ENCODE measurements at regions not wholly inside any gene's neighbourhood (a gene's known extent, or its start where the extent isn't known, plus 50 kb on each side); places are given as distances from the start of the nearest gene placed in this dataset.

DNA sequence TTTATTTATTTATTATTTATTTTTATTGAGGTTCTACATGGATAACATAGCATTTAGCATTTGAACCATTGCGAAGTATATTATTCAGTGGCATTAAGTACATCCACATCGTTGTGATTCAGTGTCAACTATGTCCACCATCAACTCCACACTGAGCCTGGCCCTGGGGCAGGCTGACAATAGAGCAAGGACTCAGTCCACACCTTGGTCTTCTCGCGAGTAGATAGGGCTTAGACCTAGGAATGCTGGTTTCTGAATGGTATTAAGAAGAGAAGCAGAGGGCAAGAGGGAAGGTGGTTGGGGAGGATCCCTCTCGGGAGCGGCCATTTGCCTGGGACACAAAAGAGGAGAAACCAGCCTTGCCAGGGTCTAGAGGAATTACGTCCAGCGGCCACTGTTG, 599.2 kb upstream of the MGMT start:
- Histone ChIP-seq H3K4me3 (replicated peaks in 1 of 3; ENCODE audit: insufficient read depth in 1 of 3, low read depth in 1 of 3, low read length in 3 of 3) (no peak overlapping the region), H3K9ac (replicated peaks; ENCODE audit: extremely low read depth, insufficient read depth, low read length) (no peak overlapping the region), H3K27ac (ENCODE audit: insufficient read depth, low read depth, low read length) (no peak overlapping the region), H3K36me3 (ENCODE audit: control insufficient read depth in 2 of 2, extremely low read depth in 1 of 2, insufficient read depth in 2 of 2, low read length in 2 of 2) (no peaks in the 10 kb centered on the region), H4K20me1 (replicated peaks; ENCODE audit: control insufficient read depth, extremely low read depth, insufficient read depth, low read length) (no peaks in the 10 kb centered on the region), H2AFZ (ENCODE audit: low read depth, low read length) (no peak overlapping the region), H3K4me1 (ENCODE audit: control insufficient read depth, extremely low read depth, insufficient read depth, low read length) (no peaks in the 10 kb centered on the region), H3K79me2 (ENCODE audit: control insufficient read depth, insufficient read depth, low read length) (no peaks in the 10 kb centered on the region), H3K4me2 (ENCODE audit: insufficient read depth, low read length) (no peak overlapping the region), H3K9me3 (replicated peaks; ENCODE audit: control insufficient read depth, insufficient read depth, low read length) (peaks cover 1% of the 10 kb centered on the region), H3K27me3 (ENCODE audit: control insufficient read depth in 2 of 2, insufficient read depth in 2 of 2, low read length in 2 of 2) (no peaks in the 10 kb centered on the region), H3K9me1 (replicated peaks; ENCODE audit: control insufficient read depth, extremely low read depth, insufficient read depth, low read length) (no peaks in the 10 kb centered on the region)
- CTCF ChIA-PET, result no interaction called here
- DNase-seq (ENCODE audit: low read depth, low spot score) (no peak), FAIRE-seq (no peak)
- POLR2A ChIA-PET, result no interaction called here
- intact Hi-C loops (cut with micrococcal nuclease), result no loop called here
- TF ChIP-seq EZH2 (IDR thresholded peaks at IDR 0.05; ENCODE audit: borderline replicate concordance, low read depth, low read length, severe bottlenecking), result no peak
- no peak for TF ChIP-seq FOS (IDR thresholded peaks at IDR 0.05; ENCODE audit: borderline replicate concordance, insufficient read depth, low read length)
- BruUV-seq (replicated peaks), result no TSS peak
- dilution Hi-C loops (cut with MboI; ENCODE audit: extremely low pct_ligation_motif_present, low sequenced_read_pairs), result no loop called here

DNA sequence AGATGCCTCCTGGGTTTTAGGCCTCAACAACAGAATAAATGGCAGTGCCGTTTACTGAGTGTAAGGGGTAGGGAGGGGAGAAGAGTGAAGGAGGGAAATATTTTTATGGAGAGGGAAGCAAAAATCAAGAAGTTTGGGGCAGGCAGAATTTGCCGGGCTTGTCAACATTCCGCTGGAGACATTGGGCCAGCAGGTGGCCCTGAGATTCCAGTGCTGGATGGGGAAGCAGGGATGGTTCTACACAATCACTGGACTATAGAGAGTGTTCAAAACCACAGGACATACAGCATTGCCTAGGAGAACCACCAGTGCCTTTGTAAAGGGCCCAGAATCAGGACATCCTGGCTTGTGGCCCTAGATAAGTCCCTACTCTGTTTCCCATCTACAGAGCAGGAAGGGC, 598.6 kb upstream of the MGMT start:
- Histone ChIP-seq H3K9me1 (replicated peaks; ENCODE audit: control insufficient read depth, extremely low read depth, insufficient read depth, low read length) (no peaks in the 10 kb centered on the region), H3K4me2 (ENCODE audit: insufficient read depth, low read length) (no peak overlapping the region), H3K9me3 (replicated peaks; ENCODE audit: control insufficient read depth, insufficient read depth, low read length) (peaks cover 1% of the 10 kb centered on the region), H4K20me1 (replicated peaks; ENCODE audit: control insufficient read depth, extremely low read depth, insufficient read depth, low read length) (no peaks in the 10 kb centered on the region), H3K27me3 (ENCODE audit: control insufficient read depth in 2 of 2, insufficient read depth in 2 of 2, low read length in 2 of 2) (no peaks in the 10 kb centered on the region), H2AFZ (ENCODE audit: low read depth, low read length) (no peak overlapping the region), H3K9ac (replicated peaks; ENCODE audit: extremely low read depth, insufficient read depth, low read length) (no peak overlapping the region), H3K4me1 (ENCODE audit: control insufficient read depth, extremely low read depth, insufficient read depth, low read length) (no peaks in the 10 kb centered on the region), H3K36me3 (ENCODE audit: control insufficient read depth in 2 of 2, extremely low read depth in 1 of 2, insufficient read depth in 2 of 2, low read length in 2 of 2) (no peaks in the 10 kb centered on the region), H3K4me3 (replicated peaks in 1 of 3; ENCODE audit: insufficient read depth in 1 of 3, low read depth in 1 of 3, low read length in 3 of 3) (no peak overlapping the region), H3K79me2 (ENCODE audit: control insufficient read depth, insufficient read depth, low read length) (no peaks in the 10 kb centered on the region), H3K27ac (ENCODE audit: insufficient read depth, low read depth, low read length) (no peak overlapping the region)
- no peak for FAIRE-seq
- DNase-seq (ENCODE audit: low read depth, low spot score), result no peak
- dilution Hi-C loops (cut with MboI; ENCODE audit: extremely low pct_ligation_motif_present, low sequenced_read_pairs), result no loop called here
- intact Hi-C loops (cut with micrococcal nuclease), result no loop called here
- BruUV-seq (replicated peaks), result no TSS peak
- no peak for TF ChIP-seq FOS (IDR thresholded peaks at IDR 0.05; ENCODE audit: borderline replicate concordance, insufficient read depth, low read length)
- no peak for TF ChIP-seq EZH2 (IDR thresholded peaks at IDR 0.05; ENCODE audit: borderline replicate concordance, low read depth, low read length, severe bottlenecking)
- no peak for TF ChIP-seq MYC (IDR thresholded peaks at IDR 0.05; ENCODE audit: low read depth, low read length)
- no peak for TF ChIP-seq JUN (IDR thresholded peaks at IDR 0.05; ENCODE audit: borderline replicate concordance, insufficient read depth, insufficient read length, low read depth)
- no peak for TF ChIP-seq POLR2AphosphoS5 (IDR thresholded peaks at IDR 0.05; ENCODE audit: insufficient read depth, low read depth, low read length)
- no peak for TF ChIP-seq POLR2A (IDR thresholded peaks at IDR 0.05; ENCODE audit: low read depth, low read length)
- no peak for TF ChIP-seq CTCF (IDR thresholded peaks at IDR 0.05; ENCODE audit: extremely low read depth in 1 of 2, insufficient read depth in 1 of 2, low read depth in 1 of 2, low read length in 2 of 2)
- TF ChIP-seq GATA2 (IDR thresholded peaks at IDR 0.05; ENCODE audit: insufficient read depth, insufficient read length, low read depth, low read length), result no peak
- TF ChIP-seq, protein P1, sequence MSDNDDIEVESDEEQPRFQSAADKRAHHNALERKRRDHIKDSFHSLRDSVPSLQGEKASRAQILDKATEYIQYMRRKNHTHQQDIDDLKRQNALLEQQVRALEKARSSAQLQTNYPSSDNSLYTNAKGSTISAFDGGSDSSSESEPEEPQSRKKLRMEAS (IDR thresholded peaks at IDR 0.05; ENCODE audit: insufficient read depth, insufficient read length), result no peak
- ChIA-PET POLR2A (no interaction called here), CTCF (no interaction called here)
